Loucy (cell line): ENCODE measurements at regions not wholly inside any gene's neighbourhood (a gene's known extent, or its start where the extent isn't known, plus 50 kb on each side); places are given as distances from the start of the nearest gene placed in this dataset.

ENCODE experiments used
- H2AFZ ChIP-seq: fragments of 200-600 bp; sonication (generic); 2 replicates; pipeline ENCODE4 v1.6.0; 2016; ENCODE audit warnings: antibody characterized with exemption, mild to moderate bottlenecking, low read length, moderate library complexity
- H3F3A ChIP-seq: fragments of 200-600 bp; 2 replicates; pipeline ENCODE4 v1.6.0; 2016; ENCODE audit warnings: antibody characterized with exemption, low read depth, mild to moderate bottlenecking
- H3K27me3 ChIP-seq: fragments of 200-600 bp; sonication (generic); 2 replicates; pipeline ENCODE4 v1.6.1; 2014; ENCODE audit warnings: low read length, mild to moderate bottlenecking; ENCODE audit not compliant: insufficient read depth, poor library complexity, severe bottlenecking
- H3K36me3 ChIP-seq: fragments of 200-600 bp; sonication (generic); 2 replicates; pipeline ENCODE4 v1.6.1; 2016; ENCODE audit warnings: low read length; ENCODE audit not compliant: insufficient read depth
- H3K4me1 ChIP-seq: fragments of 200-600 bp; sonication (generic); 2 replicates; pipeline ENCODE4 v1.5.1; 2014; ENCODE audit warnings: low read length, mild to moderate bottlenecking; ENCODE audit not compliant: insufficient read depth, poor library complexity, severe bottlenecking
- H3K4me2 ChIP-seq: fragments of 200-600 bp; sonication (generic); 2 replicates; pipeline ENCODE4 v1.6.0; 2014; ENCODE audit warnings: antibody characterized with exemption, low read length, low read depth, mild to moderate bottlenecking; ENCODE audit not compliant: poor library complexity, severe bottlenecking
- H3K4me3 ChIP-seq: fragments of 200-600 bp; sonication (generic); 2 replicates; pipeline ENCODE4 v1.5.1; 2014; ENCODE audit warnings: low read length, mild to moderate bottlenecking, mixed read lengths; ENCODE audit not compliant: poor library complexity, severe bottlenecking
- H3K79me2 ChIP-seq: fragments of 200-600 bp; sonication (generic); 2 replicates; pipeline ENCODE4 v1.6.1; 2014; ENCODE audit warnings: low read length; ENCODE audit not compliant: insufficient read depth
- H3K9ac ChIP-seq: fragments of 200-600 bp; sonication (generic); 2 replicates; pipeline ENCODE4 v1.6.0; 2014; ENCODE audit warnings: mild to moderate bottlenecking, low read depth, low read length, moderate library complexity; ENCODE audit not compliant: poor library complexity, severe bottlenecking
- H3K9me2 ChIP-seq: fragments of 200-600 bp; sonication (generic); replicated peaks from 2 replicates; pipeline ENCODE4 v1.6.1; 2016; ENCODE audit warnings: low read depth, low read length, mixed read lengths
- H3K9me3 ChIP-seq: fragments of 200-600 bp; sonication (generic); 2 replicates; pipeline ENCODE4 v1.6.1; 2014; ENCODE audit warnings: mild to moderate bottlenecking, antibody characterized with exemption, low read length, low read depth; ENCODE audit not compliant: insufficient read depth
- H4K20me1 ChIP-seq: fragments of 200-600 bp; sonication (generic); 2 replicates; pipeline ENCODE4 v1.6.0; 2014; ENCODE audit warnings: antibody characterized with exemption, low read length, mild to moderate bottlenecking; ENCODE audit not compliant: insufficient read depth, poor library complexity, severe bottlenecking
- CTCF ChIP-seq: fragments of 200-600 bp; sonication (generic); conservative IDR thresholded peaks from 2 replicates; pipeline ENCODE4 v1.5.1; 2014; ENCODE audit warnings: mild to moderate bottlenecking, antibody characterized with exemption, low read length
- EZH2phosphoT487 ChIP-seq: fragments of 200-600 bp; IDR thresholded peaks from 2 replicates; pipeline ENCODE4 v1.6.1; 2018; ENCODE audit warnings: antibody characterized with exemption, mild to moderate bottlenecking, moderate library complexity, borderline replicate concordance

- TF ChIP-seq EZH2phosphoT487: no peak
- TF ChIP-seq CTCF: no peak
- Histone ChIP-seq H3K79me2 (no peaks in the 10 kb centered on the region), H3K4me1 (no peaks in the 10 kb centered on the region), H3K4me2 (no peak overlapping the region), H3K9ac (no peak overlapping the region), H3K36me3 (no peaks in the 10 kb centered on the region), H4K20me1 (no peaks in the 10 kb centered on the region), H3K4me3 (no peak overlapping the region), H3F3A (no peaks in the 10 kb centered on the region), H3K27me3 (no peaks in the 10 kb centered on the region), H3K9me2 (no peaks in the 10 kb centered on the region), H2AFZ (no peak overlapping the region), H3K9me3 (peaks cover 16% of the 10 kb centered on the region; the same call in 1 of the 2 replicates)
Measured at GRCh38 chr4:4792466-4792865, 67.0 kb upstream of the MSX1 start.

GRCh38 chr4:4791299-4792111, 68.0 kb upstream of the MSX1 start:
- peaks cover 16% of the 10 kb centered on the region; the same call in 1 of the 2 replicates for H3K9me3 ChIP-seq
- no peaks in the 10 kb centered on the region for H3K27me3 ChIP-seq
- no peak overlapping the region for H3K4me3 ChIP-seq
- TF ChIP-seq CTCF (no peak), EZH2phosphoT487 (no peak)
- H3K9me2 ChIP-seq: no peaks in the 10 kb centered on the region
- H3F3A ChIP-seq: no peaks in the 10 kb centered on the region
- no peaks in the 10 kb centered on the region for H3K79me2 ChIP-seq
- no peak overlapping the region for H2AFZ ChIP-seq
- H3K4me2 ChIP-seq: no peak overlapping the region
- no peaks in the 10 kb centered on the region for H3K36me3 ChIP-seq
- H3K4me1 ChIP-seq: no peaks in the 10 kb centered on the region
- no peaks in the 10 kb centered on the region for H4K20me1 ChIP-seq
- no peak overlapping the region for H3K9ac ChIP-seq

GRCh38 chr4:4789462-4789861, 70.0 kb upstream of the MSX1 start:
- no peaks in the 10 kb centered on the region for H4K20me1 ChIP-seq
- H2AFZ ChIP-seq: no peak overlapping the region
- H3K27me3 ChIP-seq: no peaks in the 10 kb centered on the region
- no peaks in the 10 kb centered on the region for H3K4me1 ChIP-seq
- no peaks in the 10 kb centered on the region for H3K9me2 ChIP-seq
- H3K9ac ChIP-seq: no peak overlapping the region
- H3K4me2 ChIP-seq: no peak overlapping the region
- H3K4me3 ChIP-seq: no peak overlapping the region
- H3K36me3 ChIP-seq: no peaks in the 10 kb centered on the region
- H3F3A ChIP-seq: no peaks in the 10 kb centered on the region
- TF ChIP-seq EZH2phosphoT487 (no peak), CTCF (no peak)
- no peaks in the 10 kb centered on the region for H3K79me2 ChIP-seq
- H3K9me3 ChIP-seq: peaks cover 16% of the 10 kb centered on the region; the same call in 1 of the 2 replicates
